ENCODE measurements at regions not wholly inside any gene's neighbourhood (a gene's known extent, or its start where the extent isn't known, plus 50 kb on each side); places are given as distances from the start of the nearest gene placed in this dataset.

- H3K27ac ChIP-seq (ENCODE audit: low read depth, low read length) = no peak overlapping the region
- 33 to 86% (median 77%) methylated on average over 2 of the region's 2 CpGs for WGBS, 3 donors
Observed at GRCh38 chr11:82176365-82176764, 557.3 kb downstream of the FAM181B start.

- H3K27ac ChIP-seq (ENCODE audit: low read depth, low read length) = no peak overlapping the region
- WGBS, 3 donors = 84 to 91% (median 84%) methylated on average over 2 of the region's 2 CpGs
Observed at GRCh38 chr11:82174610-82175009, 559.1 kb downstream of the FAM181B start.

GRCh38 chr11:82146789-82147188 is 586.9 kb downstream of the FAM181B start:
- WGBS, 3 donors = 35 to 58% (median 53%) methylated on average over 2 of the region's 2 CpGs
- H3K27ac ChIP-seq (ENCODE audit: low read depth, low read length) = no peak overlapping the region

- 58 to 82% (median 75%) methylated on average over 5 of the region's 5 CpGs for WGBS, 3 donors
- H3K27ac ChIP-seq (ENCODE audit: low read depth, low read length) = no peak overlapping the region
Observed at GRCh38 chr11:82118946-82119345, 614.7 kb downstream of the FAM181B start.

- 66 to 71% (median 68%) methylated on average over 5 of the region's 5 CpGs for WGBS, 3 donors
- no peak overlapping the region for H3K27ac ChIP-seq (ENCODE audit: low read depth, low read length)
Observed at GRCh38 chr11:82117362-82117761, 616.3 kb downstream of the FAM181B start.

GRCh38 chr11:82105331-82105998 is 628.2 kb downstream of the FAM181B start:
- H3K27ac ChIP-seq (ENCODE audit: low read depth, low read length) = no peak overlapping the region
- 52 to 70% (median 70%) methylated on average over 6 of the region's 6 CpGs for WGBS, 3 donors

GRCh38 chr11:82092904-82093303 is 640.8 kb downstream of the FAM181B start:
- H3K27ac ChIP-seq (ENCODE audit: low read depth, low read length) = no peak overlapping the region

- H3K27ac ChIP-seq (ENCODE audit: low read depth, low read length) = no peak overlapping the region
- 69 to 80% (median 75%) methylated on average over 5 of the region's 5 CpGs for WGBS, 3 donors
Observed at GRCh38 chr11:82089426-82089825, 644.2 kb downstream of the FAM181B start.

GRCh38 chr11:82085493-82085892 is 648.2 kb downstream of the FAM181B start:
- H3K27ac ChIP-seq (ENCODE audit: low read depth, low read length) = no peak overlapping the region
- WGBS, 3 donors = 62 to 86% (median 85%) methylated on average over 4 of the region's 4 CpGs

GRCh38 chr11:82082976-82083375 is 650.7 kb downstream of the FAM181B start:
- WGBS, 3 donors = 10 to 47% (median 31%) methylated on average over 2 of the region's 2 CpGs
- no peak overlapping the region for H3K27ac ChIP-seq (ENCODE audit: low read depth, low read length)

GRCh38 chr11:82080160-82080559 is 653.5 kb downstream of the FAM181B start:
- H3K27ac ChIP-seq (ENCODE audit: low read depth, low read length) = no peak overlapping the region
- WGBS, 3 donors = 53 to 69% (median 56%) methylated on average over 2 of the region's 2 CpGs

GRCh38 chr11:82076126-82076525 is 657.5 kb downstream of the FAM181B start:
- 59 to 71% (median 71%) methylated on average over 3 of the region's 3 CpGs for WGBS, 3 donors
- H3K27ac ChIP-seq (ENCODE audit: low read depth, low read length) = no peak overlapping the region

GRCh38 chr11:82059505-82059904 is 674.2 kb downstream of the FAM181B start:
- WGBS, 3 donors = 80 to 89% (median 88%) methylated on average over 3 of the region's 3 CpGs
- H3K27ac ChIP-seq (ENCODE audit: low read depth, low read length) = no peak overlapping the region

- WGBS, 3 donors = 54 to 63% (median 63%) methylated on average over 1 of the region's 1 CpG
- H3K27ac ChIP-seq (ENCODE audit: low read depth, low read length) = no peak overlapping the region
Observed at GRCh38 chr11:82056450-82056849, 677.2 kb downstream of the FAM181B start.

GRCh38 chr11:82049199-82049598 is 684.5 kb downstream of the FAM181B start:
- 68 to 84% (median 80%) methylated on average over 3 of the region's 3 CpGs for WGBS, 3 donors
- no peak overlapping the region for H3K27ac ChIP-seq (ENCODE audit: low read depth, low read length)

- WGBS, 3 donors = 84 to 100% (median 88%) methylated on average over 1 of the region's 1 CpG
Observed at GRCh38 chr11:82047200-82047599, 686.5 kb downstream of the FAM181B start.

GRCh38 chr11:82046778-82047177 is 686.9 kb downstream of the FAM181B start:
- H3K27ac ChIP-seq (ENCODE audit: low read depth, low read length) = no peak overlapping the region
- 43 to 70% (median 59%) methylated on average over 1 of the region's 1 CpG for WGBS, 3 donors

More at GRCh38 chr11:82047200-82047599, 686.5 kb downstream of the FAM181B start:
- no peak overlapping the region for H3K27ac ChIP-seq (ENCODE audit: low read depth, low read length)

GRCh38 chr11:82045748-82046457 is 687.8 kb downstream of the FAM181B start:
- 79 to 100% (median 92%) methylated on average over 2 of the region's 2 CpGs for WGBS, 3 donors
- H3K27ac ChIP-seq (ENCODE audit: low read depth, low read length) = no peak overlapping the region

GRCh38 chr11:82043316-82043715 is 690.3 kb downstream of the FAM181B start:
- H3K27ac ChIP-seq (ENCODE audit: low read depth, low read length) = no peak overlapping the region
- 48 to 67% (median 49%) methylated on average over 2 of the region's 2 CpGs for WGBS, 3 donors

GRCh38 chr11:82041764-82042163 is 691.9 kb downstream of the FAM181B start:
- no peak overlapping the region for H3K27ac ChIP-seq (ENCODE audit: low read depth, low read length)
- WGBS, 3 donors = 70 to 90% (median 87%) methylated on average over 6 of the region's 6 CpGs

All from adipose tissue (tissue), 3 donors.